ENCODE measurements at regions not wholly inside any gene's neighbourhood (a gene's known extent, or its start where the extent isn't known, plus 50 kb on each side); places are given as distances from the start of the nearest gene placed in this dataset.
"Not testable (repeated sequence)": the region's sequence is repeated elsewhere in the genome, so short reads cannot be mapped to it uniquely, and the experiment has no call there.

DNA sequence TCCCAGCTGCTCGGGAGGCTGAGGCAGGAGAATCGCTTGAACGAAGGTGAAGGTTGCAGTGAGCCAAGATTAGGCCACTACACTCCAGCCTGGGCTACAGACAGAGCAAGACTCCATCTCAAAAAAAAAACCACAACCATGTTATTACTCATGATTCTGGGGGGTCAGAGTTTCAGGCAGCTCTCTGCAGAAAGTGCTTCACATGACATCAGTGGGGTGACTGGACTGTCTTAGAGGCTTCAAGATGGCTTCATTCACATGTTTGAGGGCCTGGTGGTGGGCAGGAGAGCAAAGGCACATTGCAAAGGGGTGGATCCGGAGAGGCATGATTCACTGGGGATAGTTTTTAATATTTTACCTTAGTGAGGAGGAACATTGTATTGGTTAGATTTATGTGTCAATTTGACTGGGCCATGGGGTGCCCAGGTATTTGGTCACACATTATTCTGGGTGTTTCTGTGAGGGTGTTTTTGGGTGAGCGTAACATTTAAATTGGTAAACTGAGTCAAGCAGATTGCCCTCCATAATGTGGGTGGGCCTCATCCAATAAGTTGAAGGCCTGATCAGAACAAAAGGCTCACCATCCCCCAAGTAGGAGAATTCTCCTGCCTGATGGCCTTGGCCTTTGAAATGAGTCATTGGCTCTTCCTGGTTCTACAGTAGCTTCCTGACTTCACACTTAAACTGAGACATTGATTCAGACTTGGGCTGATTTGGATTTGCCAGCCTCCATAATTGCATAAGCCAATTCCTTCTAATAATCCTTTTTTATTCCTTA, 109.8 kb downstream of the GOSR1 start:
- DNase-seq (ENCODE audit: low spot score) = no peak

DNA sequence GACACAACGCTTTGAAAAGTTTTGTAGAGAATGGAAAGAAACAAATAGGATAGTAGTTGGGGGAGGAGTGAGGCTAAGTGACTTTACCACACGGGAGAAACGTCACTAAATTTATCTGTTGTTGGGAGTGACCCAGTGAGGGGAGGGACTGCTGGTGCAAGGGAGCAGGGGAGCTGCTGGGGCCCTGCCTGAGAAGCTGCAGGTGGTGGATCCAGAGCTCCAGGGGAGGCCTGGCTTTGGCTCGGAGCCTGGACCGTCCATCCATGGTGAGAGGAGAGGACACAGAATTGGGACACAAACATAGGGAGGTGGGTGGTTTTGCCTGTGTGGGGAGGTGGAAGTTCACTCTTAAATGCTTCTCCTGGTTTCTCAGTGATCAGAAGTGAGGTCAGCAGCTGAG, 107.6 kb downstream of the GOSR1 start:
- no peak for DNase-seq (ENCODE audit: low spot score)

DNA sequence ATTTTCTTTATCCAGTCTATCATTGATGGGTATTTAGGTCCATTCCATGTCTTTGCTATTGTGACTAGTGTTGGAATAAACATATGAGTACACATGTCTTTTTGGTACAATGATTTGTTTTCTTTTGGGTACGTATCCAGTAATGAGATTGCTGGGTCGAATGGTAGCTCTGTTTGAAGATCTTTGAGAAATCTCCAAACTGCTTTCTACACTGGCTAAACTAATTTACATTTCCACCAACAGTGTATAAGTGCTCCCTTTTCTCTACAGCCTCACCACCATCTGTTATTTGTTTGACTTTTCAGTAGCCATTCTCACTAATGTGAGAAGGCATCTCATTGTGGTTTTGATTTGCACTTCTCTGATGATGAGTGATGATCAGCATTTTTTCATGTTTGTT, 103.7 kb downstream of the GOSR1 start:
- DNase-seq (ENCODE audit: low spot score) = no peak

DNA sequence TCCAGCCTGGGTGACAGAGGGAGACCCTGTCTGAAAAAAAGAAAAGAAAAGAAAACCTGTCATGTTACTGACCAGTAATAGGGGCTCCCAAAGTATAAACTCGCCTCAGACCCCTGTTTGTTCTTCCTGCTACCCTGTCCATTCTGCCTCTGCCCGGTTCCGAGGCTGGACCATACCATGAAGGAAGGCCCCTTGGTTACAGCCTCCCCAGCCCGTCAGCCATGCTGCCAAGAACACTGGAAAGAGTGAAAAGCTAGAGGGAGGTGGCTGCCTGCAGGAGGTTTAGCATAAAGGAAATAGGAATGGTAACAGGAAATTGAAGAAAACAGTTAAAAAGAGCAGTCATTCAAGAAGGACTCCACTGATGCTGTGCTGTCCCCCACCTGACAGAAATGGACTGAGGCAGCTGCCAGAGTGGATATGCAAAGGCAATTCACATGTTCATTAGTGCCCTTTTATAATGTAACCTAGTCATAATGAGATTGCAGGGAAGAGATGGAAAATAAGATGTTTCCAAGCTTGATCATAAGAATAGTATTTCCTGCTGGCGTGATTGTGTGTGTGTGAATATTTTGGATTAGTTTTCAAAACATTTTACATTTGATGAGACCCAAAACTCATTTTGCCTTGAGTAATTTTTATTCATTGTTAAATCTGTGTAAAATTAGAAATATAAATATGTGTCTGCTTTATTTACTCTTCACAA, 102.6 kb downstream of the GOSR1 start:
- no peak for DNase-seq (ENCODE audit: low spot score)

DNA sequence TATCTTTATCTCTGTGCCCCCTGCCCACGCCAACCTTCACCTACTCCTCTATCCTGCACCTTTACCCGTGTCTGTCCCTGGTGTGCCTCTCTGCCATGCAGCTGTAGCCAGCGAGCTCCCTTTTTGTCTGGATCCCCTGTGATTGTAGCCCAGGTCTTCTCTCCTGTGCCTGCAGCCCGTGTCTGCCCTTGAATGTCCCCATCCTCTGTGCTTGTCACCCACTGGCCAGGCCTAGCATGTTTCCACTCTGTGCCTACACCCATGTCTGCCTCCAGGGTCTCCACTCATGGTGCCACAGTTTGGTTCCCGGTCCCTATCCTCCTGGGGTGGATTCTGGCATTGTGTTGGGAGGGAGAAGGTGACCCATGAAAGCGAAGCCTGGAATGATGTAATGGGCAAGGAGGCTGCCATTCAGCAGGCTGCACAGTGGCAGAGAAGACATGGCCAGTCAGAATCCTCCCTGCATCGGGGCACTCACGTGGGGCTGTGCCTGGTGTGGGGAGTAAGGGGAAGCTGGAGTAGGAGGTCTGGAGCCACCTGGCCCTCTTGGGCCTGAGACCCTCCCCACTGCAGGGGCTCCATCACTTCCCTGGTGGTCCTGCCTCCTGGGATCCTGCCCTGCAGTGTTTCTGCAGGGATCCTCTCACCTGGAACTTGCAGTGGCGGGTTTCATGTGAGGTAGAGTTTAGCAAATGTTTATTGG, 101.0 kb downstream of the GOSR1 start:
- DNase-seq (ENCODE audit: low spot score) = not testable (repeated sequence)

Data from SW480 (cell line).